Left lobe of liver (tissue), 2 donors: ENCODE measurements at regions not wholly inside any gene's neighbourhood (a gene's known extent, or its start where the extent isn't known, plus 50 kb on each side); places are given as distances from the start of the nearest gene placed in this dataset.

Experiments used
- ATAC-seq: fragments of 200-7000 bp; cut with Tn5 transposase; one replicate; pipeline ENCODE4 v1.9.1; 2020; ENCODE audit warnings: mild to moderate bottlenecking, moderate library complexity
- DNase-seq: peaks from one replicate; pipeline ENCODE4 v3.0.0-alpha.2; 2020; ENCODE audit warnings: low spot score
- donor health status: DM: no; HTN: no; CAD: no; lungs with moderate emphysema.
- donor health status: DM: no; HTN: yes; CAD: no.

GRCh38 chr10:65847436-65848230 is 1078.2 kb upstream of the LRRTM3 start:
- no peak for ATAC-seq
- DNase-seq: no peak

DNA sequence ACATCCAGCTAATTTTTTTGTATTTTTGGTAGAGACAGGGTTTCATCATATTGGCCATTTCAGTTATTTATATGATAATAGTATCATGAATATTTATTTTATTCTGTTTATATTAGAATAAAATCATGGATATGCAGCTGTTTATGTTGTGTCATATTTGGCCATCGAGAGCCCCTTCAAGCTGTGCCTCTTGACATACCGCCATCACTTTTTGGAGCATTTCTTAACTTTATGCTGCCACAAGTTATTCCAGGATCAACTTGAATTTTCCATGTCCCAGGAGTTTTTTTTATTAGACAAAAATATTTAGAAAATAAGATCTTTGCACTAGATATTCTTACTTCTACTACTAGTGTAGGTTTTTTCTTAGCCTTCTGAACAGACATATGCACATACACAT is 1067.0 kb upstream of the LRRTM3 start:
- ATAC-seq (no peak), DNase-seq (no peak)

GRCh38 chr10:65861249-65861648 is 1064.6 kb upstream of the LRRTM3 start:
- DNase-seq (no peak), ATAC-seq (no peak)
